Neural progenitor cell (in vitro differentiated cells): ENCODE measurements at regions not wholly inside any gene's neighbourhood (a gene's known extent, or its start where the extent isn't known, plus 50 kb on each side); places are given as distances from the start of the nearest gene placed in this dataset.

Experiments used
- DNase-seq: peaks from one replicate; pipeline ENCODE4 v3.0.0-alpha.2; 2016; ENCODE audit warnings: low spot score
- H2AFZ ChIP-seq: fragments of 200-600 bp; sonication (generic); replicated peaks from 2 replicates; pipeline ENCODE4 v1.6.1; 2016; ENCODE audit warnings: antibody characterized with exemption
- H3F3A ChIP-seq: fragments of 200-600 bp; sonication (generic); 2 replicates; pipeline ENCODE4 v1.6.1; 2016; ENCODE audit warnings: antibody characterized with exemption, low read depth
- H3K27ac ChIP-seq: fragments of 200-600 bp; sonication (generic); 2 replicates; pipeline ENCODE4 v1.5.1; 2016; ENCODE audit warnings: mild to moderate bottlenecking
- H3K27me3 ChIP-seq: fragments of 200-600 bp; sonication (generic); 2 replicates; pipeline ENCODE4 v1.6.1; 2016; ENCODE audit warnings: mild to moderate bottlenecking, moderate library complexity
- H3K36me3 ChIP-seq: fragments of 200-600 bp; sonication (generic); 2 replicates; pipeline ENCODE4 v1.5.1; 2016
- H3K4me1 ChIP-seq: fragments of 200-600 bp; sonication (generic); 2 replicates; pipeline ENCODE4 v1.6.1; 2016; ENCODE audit warnings: mixed run types
- H3K4me2 ChIP-seq: fragments of 200-600 bp; sonication (generic); 2 replicates; pipeline ENCODE4 v1.6.1; 2016
- H3K4me3 ChIP-seq: fragments of 200-600 bp; sonication (generic); 2 replicates; pipeline ENCODE4 v1.5.1; 2016
- H3K79me2 ChIP-seq: fragments of 200-600 bp; sonication (generic); 2 replicates; pipeline ENCODE4 v1.6.1; 2016; ENCODE audit warnings: low read depth
- H3K9ac ChIP-seq: fragments of 200-600 bp; sonication (generic); 2 replicates; pipeline ENCODE4 v1.6.1; 2016
- H3K9me3 ChIP-seq: fragments of 200-600 bp; sonication (generic); 2 replicates; pipeline ENCODE4 v1.5.1; 2016; ENCODE audit warnings: low read depth
- H4K20me1 ChIP-seq: fragments of 200-600 bp; sonication (generic); 2 replicates; pipeline ENCODE4 v1.6.1; 2016; ENCODE audit warnings: low read depth
- H3K27ac Mint-ChIP-seq: 3 replicates; pipeline ENCODE4 v1.8.0; 2021; ENCODE audit warnings: mixed read lengths
- H3K27me3 Mint-ChIP-seq: 2 replicates; pipeline ENCODE4 v1.8.0; 2022; ENCODE audit warnings: low read depth, mild to moderate bottlenecking, inconsistent platforms, moderate library complexity, mixed read lengths; ENCODE audit not compliant: insufficient read depth
- H3K36me3 Mint-ChIP-seq: 3 replicates; pipeline ENCODE4 v1.8.0; 2021; ENCODE audit warnings: mixed read lengths
- H3K4me1 Mint-ChIP-seq: 3 replicates; pipeline ENCODE4 v1.8.0; 2021; ENCODE audit warnings: mixed read lengths
- H3K4me3 Mint-ChIP-seq: 3 replicates; pipeline ENCODE4 v1.8.0; 2021; ENCODE audit warnings: mild to moderate bottlenecking, moderate library complexity, mixed read lengths
- H3K9me3 Mint-ChIP-seq: 3 replicates; pipeline ENCODE4 v1.8.0; 2020; ENCODE audit warnings: mixed read lengths
- CTCF ChIP-seq: fragments of 200-600 bp; sonication (generic); IDR thresholded peaks from 2 replicates; pipeline ENCODE4 v1.5.1; 2017; ENCODE audit warnings: antibody characterized with exemption, mild to moderate bottlenecking
- EZH2 ChIP-seq: fragments of 200-600 bp; sonication (generic); IDR thresholded peaks from 2 replicates; pipeline ENCODE4 v1.6.1; 2017; ENCODE audit warnings: antibody characterized with exemption, mild to moderate bottlenecking, moderate library complexity
- EZH2phosphoT487 ChIP-seq: fragments of 200-600 bp; sonication (generic); IDR thresholded peaks from 2 replicates; pipeline ENCODE4 v1.6.1; 2017; ENCODE audit warnings: antibody characterized with exemption

- Histone ChIP-seq H2AFZ (no peak overlapping the region), H3K27me3 (no peaks in the 10 kb centered on the region), H3K4me2 (no peak overlapping the region), H3K4me1 (no peaks in the 10 kb centered on the region), H3K4me3 (no peak overlapping the region), H3F3A (no peaks in the 10 kb centered on the region), H3K79me2 (no peaks in the 10 kb centered on the region), H3K9ac (no peak overlapping the region), H3K9me3 (no peaks in the 10 kb centered on the region), H4K20me1 (no peaks in the 10 kb centered on the region), H3K36me3 (no peaks in the 10 kb centered on the region), H3K27ac (no peak overlapping the region)
- no peaks in the 10 kb centered on the region for H3K36me3 Mint-ChIP-seq
- no peak overlapping the region for H3K4me3 Mint-ChIP-seq
- H3K4me1 Mint-ChIP-seq = peaks cover 2% of the 10 kb centered on the region
- no peak for TF ChIP-seq EZH2
- TF ChIP-seq CTCF = no peak
- TF ChIP-seq EZH2phosphoT487 = no peak
- no peak overlapping the region for H3K27ac Mint-ChIP-seq
- peaks cover 5% of the 10 kb centered on the region for H3K27me3 Mint-ChIP-seq
- no peaks in the 10 kb centered on the region for H3K9me3 Mint-ChIP-seq
- no peak for DNase-seq
Observed at GRCh38 chr18:78479443-78479842, 500.2 kb upstream of the SALL3 start.

- no peaks in the 10 kb centered on the region for H3K79me2 ChIP-seq
- Mint-ChIP-seq H3K4me1 (peaks cover 2% of the 10 kb centered on the region), H3K4me3 (no peak overlapping the region), H3K9me3 (no peaks in the 10 kb centered on the region), H3K36me3 (no peaks in the 10 kb centered on the region), H3K27me3 (peaks cover 5% of the 10 kb centered on the region), H3K27ac (no peak overlapping the region)
- no peak overlapping the region for H3K9ac ChIP-seq
- no peaks in the 10 kb centered on the region for H3K4me1 ChIP-seq
- H2AFZ ChIP-seq = no peak overlapping the region
- TF ChIP-seq EZH2 (no peak), CTCF (no peak), EZH2phosphoT487 (no peak)
- no peak overlapping the region for H3K4me3 ChIP-seq
- no peaks in the 10 kb centered on the region for H3K27me3 ChIP-seq
- H3K27ac ChIP-seq = no peak overlapping the region
- no peak for DNase-seq
- H4K20me1 ChIP-seq = no peaks in the 10 kb centered on the region
- H3K4me2 ChIP-seq = no peak overlapping the region
- H3K36me3 ChIP-seq = no peaks in the 10 kb centered on the region
- H3K9me3 ChIP-seq = no peaks in the 10 kb centered on the region
- H3F3A ChIP-seq = no peaks in the 10 kb centered on the region
Observed at GRCh38 chr18:78480262-78481054, 499.2 kb upstream of the SALL3 start.

- no peak overlapping the region for H3K27ac ChIP-seq
- no peak overlapping the region for H3K27ac Mint-ChIP-seq
- H3F3A ChIP-seq = no peaks in the 10 kb centered on the region
- H3K27me3 ChIP-seq = no peaks in the 10 kb centered on the region
- no peaks in the 10 kb centered on the region for H3K79me2 ChIP-seq
- TF ChIP-seq EZH2phosphoT487 (no peak), CTCF (no peak), EZH2 (no peak)
- H3K4me2 ChIP-seq = no peak overlapping the region
- peaks cover 3% of the 10 kb centered on the region for H3K9me3 Mint-ChIP-seq
- H2AFZ ChIP-seq = no peak overlapping the region
- no peak overlapping the region for H3K4me3 ChIP-seq
- no peaks in the 10 kb centered on the region for H3K9me3 ChIP-seq
- H3K4me3 Mint-ChIP-seq = no peak overlapping the region
- peaks cover 3% of the 10 kb centered on the region for H3K27me3 Mint-ChIP-seq
- H3K9ac ChIP-seq = no peak overlapping the region
- H3K4me1 Mint-ChIP-seq = peaks cover 2% of the 10 kb centered on the region
- no peaks in the 10 kb centered on the region for H3K36me3 Mint-ChIP-seq
- H3K4me1 ChIP-seq = no peaks in the 10 kb centered on the region
- no peaks in the 10 kb centered on the region for H3K36me3 ChIP-seq
- no peaks in the 10 kb centered on the region for H4K20me1 ChIP-seq
- DNase-seq = no peak
Observed at GRCh38 chr18:78482378-78482777, 497.2 kb upstream of the SALL3 start.
